Sigmoid colon (tissue), 4 donors: ENCODE measurements at regions not wholly inside any gene's neighbourhood (a gene's known extent, or its start where the extent isn't known, plus 50 kb on each side); places are given as distances from the start of the nearest gene placed in this dataset.

Source experiments
- CTCF ChIP-seq, 4 experiments: fragments of 450-650 bp in 3 of 4; fragments of 200-600 bp in 1 of 4; IDR thresholded peaks; one replicate each; pipeline ENCODE4 v1.5.1; 2016 to 2019; ENCODE audit warnings: antibody characterized with exemption in 4 of 4, mild to moderate bottlenecking in 3 of 4, moderate library complexity in 2 of 4
- EP300 ChIP-seq, 4 donors: sonication (generic); formaldehyde crosslinking; IDR thresholded peaks; one replicate each; pipeline ENCODE4 v1.6.1; 2017; ENCODE audit warnings: antibody characterized with exemption in 4 of 4
- POLR2A ChIP-seq, 2 donors: fragments of 450-650 bp; IDR thresholded peaks; one replicate each; pipeline ENCODE4 v1.6.1; 2016; ENCODE audit warnings: antibody characterized with exemption in 2 of 2, mild to moderate bottlenecking in 2 of 2, moderate library complexity in 2 of 2
- POLR2AphosphoS5 ChIP-seq, 4 donors: sonication (generic); formaldehyde crosslinking; IDR thresholded peaks; one replicate each; pipeline ENCODE4 v1.6.1; 2017; ENCODE audit warnings: antibody characterized with exemption in 4 of 4

GRCh38 chr5:29402270-29402669 lies 1791.2 kb upstream of the CDH6 start:
- TF ChIP-seq CTCF (IDR thresholded peaks at IDR 0.05) (no peak), POLR2A (IDR thresholded peaks at IDR 0.05) (no peak), POLR2AphosphoS5 (IDR thresholded peaks at IDR 0.05) (no peak), EP300 (IDR thresholded peaks at IDR 0.05) (no peak)
